IgD-negative memory B cell (primary cell): ENCODE measurements at regions not wholly inside any gene's neighbourhood (a gene's known extent, or its start where the extent isn't known, plus 50 kb on each side); places are given as distances from the start of the nearest gene placed in this dataset.
A peak's percentile ranks its signal among the peaks of the same experiment; 100 is the strongest.

Source experiments
- H3K27ac Mint-ChIP-seq, 3 donors: one replicate each; pipeline ENCODE4 v1.8.0; 2020 to 2022; ENCODE audit warnings: mild to moderate bottlenecking in 3 of 3, mixed read lengths in 3 of 3, moderate library complexity in 1 of 3
- H3K27me3 Mint-ChIP-seq: one replicate; pipeline ENCODE4 v1.8.0; 2021; ENCODE audit warnings: mixed read lengths
- H3K36me3 Mint-ChIP-seq: one replicate; pipeline ENCODE4 v1.8.0; 2020; ENCODE audit warnings: mild to moderate bottlenecking, mixed read lengths
- H3K4me1 Mint-ChIP-seq, 3 donors: one replicate each; pipeline ENCODE4 v1.8.0; 2020 to 2022; ENCODE audit warnings: mixed read lengths in 3 of 3, mild to moderate bottlenecking in 1 of 3
- H3K4me3 Mint-ChIP-seq, 4 donors: one replicate each; pipeline ENCODE4 v1.8.0; 2020 to 2022; ENCODE audit warnings: mild to moderate bottlenecking in 4 of 4, mixed read lengths in 4 of 4, moderate library complexity in 3 of 4
- H3K9me3 Mint-ChIP-seq, 3 donors: one replicate each; pipeline ENCODE4 v1.8.0; 2020 to 2021; ENCODE audit warnings: mixed read lengths in 3 of 3, mild to moderate bottlenecking in 1 of 3

DNA sequence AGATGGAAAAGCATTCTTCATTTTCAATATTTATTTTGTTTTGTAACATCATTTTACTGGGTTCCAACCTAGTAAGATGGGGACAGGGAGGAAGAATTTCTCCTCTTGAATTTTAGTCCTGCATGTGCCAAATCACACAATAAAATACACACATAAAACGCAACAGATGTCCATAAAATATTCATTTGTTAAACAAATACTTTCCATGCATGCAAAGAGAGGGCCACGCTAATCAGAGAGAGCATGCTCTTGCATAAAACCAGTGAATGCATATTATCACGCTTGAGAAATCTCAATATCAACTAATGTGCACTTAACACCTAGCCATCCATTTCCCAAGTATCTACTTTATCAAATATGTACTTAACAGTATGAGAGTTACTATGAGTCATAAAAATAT lies 212.6 kb upstream of the TARS1 start:
- Mint-ChIP-seq H3K27me3 (no peaks in the 10 kb centered on the region), H3K27ac (no peak overlapping the region), H3K4me3 (no peak overlapping the region), H3K4me1 (no peaks in the 10 kb centered on the region), H3K9me3 (peaks cover 0 to 6% (median 4%) of the 10 kb centered on the region in 3 donors), H3K36me3 (peaks cover 6% of the 10 kb centered on the region)

DNA sequence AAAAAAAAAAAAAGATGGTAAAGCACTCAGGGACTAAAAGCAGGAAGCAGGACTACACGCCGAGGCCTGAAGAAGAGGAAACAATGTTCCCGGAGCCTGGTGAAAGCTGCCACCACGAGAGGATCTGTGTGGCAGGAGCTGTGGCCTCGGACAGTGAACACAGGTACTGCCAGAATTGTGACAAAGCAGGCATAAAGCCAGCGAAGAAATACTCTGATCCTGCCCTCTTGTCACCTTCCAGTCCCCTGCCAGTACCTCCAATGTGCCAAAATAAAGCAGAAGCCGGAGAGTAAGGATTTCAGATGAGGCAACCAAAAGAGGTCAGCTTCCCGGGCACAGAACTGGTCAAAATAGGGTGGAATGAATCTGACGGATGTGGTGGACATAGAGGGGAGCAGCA lies 211.5 kb upstream of the TARS1 start:
- H3K9me3 Mint-ChIP-seq: peaks cover 0 to 6% (median 4%) of the 10 kb centered on the region in 3 donors
- H3K27ac Mint-ChIP-seq: no peak overlapping the region
- no peaks in the 10 kb centered on the region for H3K4me1 Mint-ChIP-seq
- no peaks in the 10 kb centered on the region for H3K27me3 Mint-ChIP-seq
- H3K36me3 Mint-ChIP-seq: peaks cover 6% of the 10 kb centered on the region
- H3K4me3 Mint-ChIP-seq: peak overlapping the region in 1 of 4 donors; percentile 20

DNA sequence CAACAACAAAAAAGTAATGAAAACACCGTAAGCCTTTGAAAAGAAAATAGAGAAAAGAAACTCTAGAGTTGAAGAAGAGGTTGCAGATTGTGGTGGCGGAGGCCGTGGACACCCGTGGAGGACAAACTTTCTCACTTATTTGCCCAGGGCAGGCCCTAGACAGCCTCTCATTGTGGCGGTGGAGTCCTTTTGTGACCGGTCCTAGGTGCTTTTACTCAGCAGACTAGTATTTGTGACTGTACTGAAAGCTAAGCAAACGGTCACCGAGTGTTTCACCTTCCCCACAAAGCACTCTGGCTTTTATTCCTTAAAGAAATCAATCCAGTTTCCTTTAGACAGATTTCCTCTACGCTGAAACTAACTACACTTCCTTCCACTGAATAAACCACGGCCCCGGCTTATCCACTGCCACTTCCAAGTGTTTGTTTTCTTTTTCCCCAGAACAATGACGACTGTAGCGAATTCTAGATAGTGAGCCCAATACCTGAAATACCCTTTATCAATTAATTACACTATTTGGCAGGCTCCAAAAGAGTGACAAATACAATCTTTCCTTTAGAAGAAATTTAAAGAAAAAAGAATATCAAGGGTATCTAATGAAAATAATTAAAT lies 210.2 kb upstream of the TARS1 start:
- H3K27me3 Mint-ChIP-seq: no peaks in the 10 kb centered on the region
- no peak overlapping the region for H3K4me3 Mint-ChIP-seq
- H3K27ac Mint-ChIP-seq: no peak overlapping the region
- peaks cover 0 to 3% (median under 1%) of the 10 kb centered on the region in 3 donors for H3K4me1 Mint-ChIP-seq
- H3K9me3 Mint-ChIP-seq: peaks cover 0 to 4% (median 4%) of the 10 kb centered on the region in 3 donors
- H3K36me3 Mint-ChIP-seq: peaks cover 4% of the 10 kb centered on the region

DNA sequence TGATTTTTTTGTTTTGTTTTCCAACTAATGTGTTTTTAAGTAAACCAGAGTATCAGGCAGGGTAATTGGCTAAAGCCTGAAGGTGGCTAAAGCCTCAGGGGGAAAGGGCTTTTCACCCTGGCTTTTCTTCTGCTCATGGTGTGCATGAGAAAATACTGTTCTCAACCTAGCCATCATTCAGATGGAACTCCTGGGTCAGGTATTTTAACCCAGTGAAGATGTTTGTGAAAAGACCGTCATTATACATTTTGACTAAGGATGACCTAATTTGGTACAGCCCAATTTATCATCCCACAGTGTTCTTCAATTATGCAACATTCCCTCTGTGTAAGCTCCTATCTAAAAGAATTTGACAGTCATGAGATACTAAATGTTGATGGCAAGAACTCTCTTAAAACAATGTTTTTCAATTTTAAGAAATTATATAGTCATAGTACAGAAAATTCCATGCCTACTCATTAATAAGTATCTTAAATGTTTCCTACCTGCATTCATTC lies 209.5 kb upstream of the TARS1 start:
- H3K9me3 Mint-ChIP-seq: peaks cover 0 to 2% (median under 1%) of the 10 kb centered on the region in 3 donors
- H3K27me3 Mint-ChIP-seq: no peaks in the 10 kb centered on the region
- H3K4me3 Mint-ChIP-seq: no peak overlapping the region
- peaks cover 2% of the 10 kb centered on the region for H3K36me3 Mint-ChIP-seq
- no peak overlapping the region for H3K27ac Mint-ChIP-seq
- H3K4me1 Mint-ChIP-seq: peaks cover 6 to 8% (median 6%) of the 10 kb centered on the region in 3 donors

DNA sequence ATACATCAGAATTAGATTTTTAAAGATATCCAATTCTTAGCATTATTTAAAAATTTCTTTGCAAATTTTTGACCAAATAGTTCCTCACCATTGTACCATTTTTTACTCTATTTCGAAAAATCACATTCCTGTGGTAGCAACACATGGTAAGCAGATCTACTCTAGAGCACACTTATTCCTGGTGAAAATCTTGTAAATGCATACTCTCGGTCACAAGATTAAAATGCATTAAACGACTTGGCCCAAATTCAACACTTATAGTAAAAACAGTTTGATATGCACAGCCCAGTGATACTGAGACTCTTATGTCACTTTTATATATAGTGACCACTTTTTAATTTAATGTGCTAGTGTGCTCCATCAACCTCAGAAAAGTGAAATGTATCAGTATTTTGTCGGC lies 208.8 kb upstream of the TARS1 start:
- Mint-ChIP-seq H3K4me3 (no peak overlapping the region), H3K36me3 (no peaks in the 10 kb centered on the region), H3K9me3 (no peaks in the 10 kb centered on the region), H3K4me1 (peaks cover 6 to 8% (median 8%) of the 10 kb centered on the region in 3 donors), H3K27ac (no peak overlapping the region), H3K27me3 (no peaks in the 10 kb centered on the region)

DNA sequence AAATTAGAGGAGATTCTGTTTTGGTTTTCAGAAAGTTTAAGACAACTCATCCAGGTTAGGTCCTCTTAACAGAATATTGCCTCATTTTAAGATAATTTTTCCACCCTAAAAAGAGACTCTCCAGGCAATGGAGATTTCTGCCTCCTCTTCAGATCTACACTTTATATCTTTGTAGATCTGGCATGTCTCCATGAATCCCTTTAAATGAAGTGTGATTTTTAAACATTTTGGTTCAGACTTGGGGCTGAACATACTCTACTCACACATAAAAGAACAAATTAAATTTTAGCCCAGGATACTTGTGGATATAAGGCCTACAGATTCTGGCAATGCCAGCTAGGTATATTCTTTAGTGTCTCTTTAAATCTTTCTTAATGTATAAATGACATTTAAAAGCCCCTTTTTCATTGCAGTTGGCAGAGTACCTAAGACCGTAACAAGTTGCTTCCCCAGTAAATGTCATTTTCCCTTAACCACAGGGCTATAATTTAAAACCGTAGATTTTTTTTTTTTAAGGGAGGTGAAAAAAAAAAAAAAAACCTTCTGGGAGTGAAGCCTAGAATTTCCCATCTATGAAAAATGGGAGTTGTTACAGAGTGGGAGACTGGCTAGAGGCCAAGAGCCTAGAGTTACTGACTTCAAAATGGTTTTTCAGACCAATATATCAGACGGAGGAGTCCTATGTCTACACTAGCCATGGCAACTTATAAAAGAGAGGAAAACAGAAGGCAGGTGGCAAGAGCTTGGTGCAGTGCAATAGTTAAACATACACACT lies 207.8 kb upstream of the TARS1 start:
- Mint-ChIP-seq H3K4me1 (peaks cover 6 to 8% (median 8%) of the 10 kb centered on the region in 3 donors), H3K4me3 (no peak overlapping the region), H3K27ac (no peak overlapping the region), H3K27me3 (no peaks in the 10 kb centered on the region), H3K9me3 (no peaks in the 10 kb centered on the region), H3K36me3 (no peaks in the 10 kb centered on the region)

DNA sequence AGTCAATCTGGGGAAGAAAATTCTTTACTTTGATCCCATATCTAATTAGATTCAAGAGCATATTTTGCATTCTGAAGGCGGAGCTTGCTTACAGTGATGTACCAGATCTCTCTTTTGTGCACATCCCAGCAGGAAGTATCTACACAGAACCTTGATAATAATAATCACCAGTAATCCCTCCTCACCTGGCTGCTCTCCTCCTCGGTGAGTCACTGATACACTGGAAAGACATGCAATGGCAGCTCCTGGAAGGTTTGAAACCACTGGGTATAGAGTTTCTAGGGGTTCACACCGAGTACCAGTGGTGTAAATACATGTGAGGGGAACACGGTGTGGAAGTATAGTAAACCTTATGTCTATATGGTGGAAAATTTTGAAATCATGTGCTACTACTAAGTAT lies 205.5 kb upstream of the TARS1 start:
- Mint-ChIP-seq H3K27ac (no peak overlapping the region), H3K9me3 (no peaks in the 10 kb centered on the region), H3K4me1 (peaks cover 6 to 8% (median 8%) of the 10 kb centered on the region in 3 donors), H3K36me3 (no peaks in the 10 kb centered on the region), H3K4me3 (no peak overlapping the region), H3K27me3 (no peaks in the 10 kb centered on the region)

DNA sequence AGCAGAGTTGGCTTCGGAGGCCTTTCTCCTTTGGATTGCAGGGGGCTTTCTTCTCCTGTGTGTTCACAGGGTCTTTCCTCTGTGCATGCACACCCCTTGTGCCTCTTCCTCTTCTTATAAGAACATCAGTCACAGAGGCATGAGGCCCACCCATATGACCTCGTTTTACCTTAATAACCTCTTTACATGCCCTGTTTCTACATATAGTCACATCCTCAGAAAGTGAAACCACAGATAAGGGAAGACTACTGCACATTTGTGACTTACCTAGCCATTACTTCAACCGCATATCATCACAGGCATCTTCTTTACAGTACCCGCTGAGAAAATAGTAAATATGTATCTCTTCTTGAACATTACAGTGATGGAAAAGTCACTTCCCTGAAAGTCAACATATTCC lies 204.9 kb upstream of the TARS1 start:
- H3K4me3 Mint-ChIP-seq: no peak overlapping the region
- no peak overlapping the region for H3K27ac Mint-ChIP-seq

DNA sequence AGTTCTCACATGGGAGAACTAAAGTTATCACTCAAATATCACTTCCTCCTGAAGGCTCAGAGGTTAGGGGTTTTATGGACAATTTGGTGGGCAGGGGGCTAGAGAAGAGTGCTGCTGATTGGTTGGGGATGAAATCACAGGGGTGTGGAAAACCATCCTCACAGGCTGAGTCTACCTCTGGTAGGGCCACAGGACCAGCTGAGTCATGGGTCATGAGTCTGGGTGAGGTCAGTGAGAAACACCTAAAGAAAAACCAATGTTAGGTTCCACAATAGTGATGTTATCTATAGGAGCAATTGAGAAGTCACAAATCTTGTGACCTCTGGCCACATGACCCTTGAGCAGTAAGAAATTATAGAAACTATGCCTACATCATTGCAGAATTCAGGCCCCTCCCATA lies 203.3 kb upstream of the TARS1 start:
- peak overlapping the region in 1 of 3 donors; percentile 18 for H3K27ac Mint-ChIP-seq
- H3K27me3 Mint-ChIP-seq: no peaks in the 10 kb centered on the region
- H3K36me3 Mint-ChIP-seq: no peaks in the 10 kb centered on the region
- H3K4me3 Mint-ChIP-seq: no peak overlapping the region
- H3K9me3 Mint-ChIP-seq: no peaks in the 10 kb centered on the region
- peaks cover 15 to 18% (median 18%) of the 10 kb centered on the region in 3 donors for H3K4me1 Mint-ChIP-seq

More for the DNA sequence above, 204.9 kb upstream of the TARS1 start:
- Mint-ChIP-seq H3K36me3 (no peaks in the 10 kb centered on the region), H3K9me3 (no peaks in the 10 kb centered on the region), H3K27me3 (no peaks in the 10 kb centered on the region), H3K4me1 (peaks cover 6 to 8% (median 8%) of the 10 kb centered on the region in 3 donors)

DNA sequence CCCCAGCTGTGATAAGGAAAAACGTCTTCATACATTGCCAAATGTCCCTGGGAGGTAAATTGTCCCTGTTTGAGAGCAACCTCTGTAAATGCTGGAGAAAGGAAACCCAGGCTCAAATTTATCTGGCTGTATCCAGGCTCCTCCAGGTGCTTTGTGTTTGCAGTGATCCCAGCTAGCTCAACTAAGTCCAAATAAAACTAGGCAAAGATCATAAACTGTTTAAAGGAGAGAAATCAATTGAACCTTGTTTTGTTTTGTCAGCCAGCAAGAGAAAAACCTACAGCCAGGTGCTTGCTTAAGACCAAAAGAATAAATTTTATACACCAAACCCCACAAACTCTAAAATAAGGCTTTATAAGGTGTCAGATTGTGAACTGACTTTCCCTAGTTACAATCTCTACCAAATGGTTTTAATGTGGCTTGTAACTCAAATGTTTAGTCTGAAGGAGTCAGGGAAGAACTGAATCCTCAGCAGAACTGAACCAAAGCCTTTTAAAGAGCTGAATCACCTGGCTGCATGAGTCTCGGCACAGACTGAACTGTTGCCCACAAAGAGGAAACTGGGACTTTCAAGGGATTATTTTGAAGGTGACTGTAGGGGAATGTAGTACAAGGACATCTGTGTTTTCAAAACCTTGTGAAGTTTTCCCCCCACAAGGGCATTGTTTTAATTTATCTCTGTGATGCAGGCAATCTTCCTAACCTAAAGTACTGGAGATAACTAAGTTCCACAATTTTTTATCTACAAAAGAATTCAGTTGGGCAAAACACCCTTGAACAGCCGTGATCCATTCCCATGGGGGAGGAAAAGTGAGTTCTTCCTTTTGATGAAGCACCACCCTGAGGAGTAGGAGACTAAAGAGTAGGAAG lies 201.7 kb upstream of the TARS1 start:
- no peaks in the 10 kb centered on the region for H3K9me3 Mint-ChIP-seq
- no peaks in the 10 kb centered on the region for H3K27me3 Mint-ChIP-seq
- peaks cover 15 to 18% (median 18%) of the 10 kb centered on the region in 3 donors for H3K4me1 Mint-ChIP-seq
- no peak overlapping the region for H3K27ac Mint-ChIP-seq
- no peaks in the 10 kb centered on the region for H3K36me3 Mint-ChIP-seq
- H3K4me3 Mint-ChIP-seq: no peak overlapping the region

DNA sequence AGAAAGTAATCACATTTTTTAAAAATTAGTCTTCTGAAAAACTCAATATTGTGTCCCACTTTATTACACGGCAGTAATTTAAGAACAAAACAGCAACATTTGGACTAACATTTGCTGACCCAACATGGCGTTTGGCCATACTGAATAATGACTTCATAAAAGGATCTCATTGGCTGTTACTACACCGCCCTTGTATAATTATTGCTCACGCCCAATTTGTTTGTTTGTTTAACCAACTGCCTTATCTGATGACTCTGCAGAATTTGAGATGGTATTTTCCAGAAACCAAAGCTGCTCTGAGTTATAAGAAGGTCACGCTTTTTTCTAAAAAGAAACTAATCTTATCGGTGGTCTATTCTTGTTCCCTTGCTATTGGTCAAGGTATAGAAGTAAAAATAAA lies 200.2 kb upstream of the TARS1 start:
- peaks cover 15 to 18% (median 15%) of the 10 kb centered on the region in 3 donors for H3K4me1 Mint-ChIP-seq
- H3K27ac Mint-ChIP-seq: no peak overlapping the region
- H3K9me3 Mint-ChIP-seq: no peaks in the 10 kb centered on the region
- no peaks in the 10 kb centered on the region for H3K36me3 Mint-ChIP-seq
- no peaks in the 10 kb centered on the region for H3K27me3 Mint-ChIP-seq
- H3K4me3 Mint-ChIP-seq: no peak overlapping the region

DNA sequence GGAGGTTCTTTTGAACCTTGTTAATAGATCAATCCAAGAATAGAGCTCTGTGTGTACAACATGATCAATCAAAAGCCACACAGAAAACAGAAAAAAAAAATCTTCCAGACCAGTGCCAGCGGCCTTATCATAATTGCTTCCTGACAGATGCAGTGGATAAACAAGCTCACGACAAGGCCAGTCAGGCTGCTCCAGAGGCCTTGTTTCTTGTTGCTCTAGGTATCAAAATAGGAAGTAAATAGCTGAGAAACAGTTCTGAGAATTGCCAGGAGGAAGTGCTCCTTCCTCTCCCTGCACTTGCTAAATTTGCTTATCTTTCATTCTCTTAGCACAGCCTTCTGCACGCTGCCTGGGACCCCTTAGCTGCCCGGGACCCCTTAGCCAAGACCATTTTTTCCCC lies 199.0 kb upstream of the TARS1 start:
- no peak overlapping the region for H3K4me3 Mint-ChIP-seq
- no peaks in the 10 kb centered on the region for H3K36me3 Mint-ChIP-seq
- peaks cover 7 to 12% (median 10%) of the 10 kb centered on the region in 3 donors for H3K4me1 Mint-ChIP-seq
- no peak overlapping the region for H3K27ac Mint-ChIP-seq
- no peaks in the 10 kb centered on the region for H3K27me3 Mint-ChIP-seq
- H3K9me3 Mint-ChIP-seq: no peaks in the 10 kb centered on the region

DNA sequence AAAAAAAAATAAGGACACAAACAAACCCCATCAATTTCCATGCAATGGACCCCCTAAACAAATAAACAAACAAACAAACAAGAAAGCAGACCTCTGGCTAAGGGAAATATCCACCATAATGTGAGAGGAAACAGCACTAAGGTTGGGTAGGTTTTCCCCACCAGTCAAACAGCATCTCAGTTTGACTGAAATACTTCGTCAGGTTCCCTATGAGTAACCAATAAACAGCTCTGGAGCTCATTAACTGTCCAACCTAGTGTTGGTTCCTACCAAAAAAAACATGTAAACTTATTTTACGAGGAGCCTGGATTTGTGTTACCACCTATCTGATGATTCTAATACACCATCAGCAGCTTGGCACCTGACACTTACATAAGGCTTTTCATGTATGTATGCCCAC lies 198.5 kb upstream of the TARS1 start:
- Mint-ChIP-seq H3K27me3 (no peaks in the 10 kb centered on the region), H3K36me3 (no peaks in the 10 kb centered on the region), H3K9me3 (no peaks in the 10 kb centered on the region), H3K27ac (no peak overlapping the region), H3K4me3 (no peak overlapping the region), H3K4me1 (peaks cover 6 to 12% (median 10%) of the 10 kb centered on the region in 3 donors)

DNA sequence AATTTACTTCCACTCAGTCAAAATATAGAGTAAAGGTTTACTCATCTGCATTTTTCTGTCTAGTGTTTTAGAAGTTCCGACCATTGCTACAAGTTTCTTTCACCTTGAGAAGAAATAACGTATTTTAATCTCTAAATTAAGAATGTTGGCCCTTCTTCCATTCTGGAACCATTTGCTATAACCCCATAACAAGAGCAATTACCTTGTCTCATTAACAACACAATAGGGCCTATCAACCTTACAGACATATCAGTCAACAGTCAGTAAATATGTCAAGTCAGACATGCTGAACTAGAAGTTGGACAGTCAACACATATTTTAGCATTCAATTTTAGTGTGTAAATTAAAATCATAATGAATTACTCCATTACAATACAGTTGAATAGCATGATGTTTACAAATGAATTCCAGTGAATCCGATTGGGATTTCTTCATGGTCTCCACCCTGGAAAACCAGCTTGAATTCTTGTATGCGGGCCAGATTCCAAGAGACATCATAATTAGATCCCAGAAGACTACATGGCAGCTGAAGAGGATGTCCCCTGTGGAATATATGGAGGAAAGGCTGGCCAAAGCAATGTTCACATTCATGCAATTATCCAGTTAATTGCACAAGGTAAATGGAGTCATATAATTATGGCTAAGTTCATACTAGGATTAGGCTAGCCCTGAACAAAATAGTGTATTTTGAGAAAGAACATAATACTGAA lies 196.2 kb upstream of the TARS1 start:
- peaks cover 6 to 12% (median 10%) of the 10 kb centered on the region in 3 donors for H3K4me1 Mint-ChIP-seq
- no peak overlapping the region for H3K4me3 Mint-ChIP-seq
- no peaks in the 10 kb centered on the region for H3K36me3 Mint-ChIP-seq
- H3K9me3 Mint-ChIP-seq: no peaks in the 10 kb centered on the region
- H3K27ac Mint-ChIP-seq: no peak overlapping the region
- H3K27me3 Mint-ChIP-seq: no peaks in the 10 kb centered on the region
